GM12865 (cell line): ENCODE measurements at regions not wholly inside any gene's neighbourhood (a gene's known extent, or its start where the extent isn't known, plus 50 kb on each side); places are given as distances from the start of the nearest gene placed in this dataset.

Experiments
- DNase-seq: peaks from one replicate; pipeline ENCODE4 v3.0.0; 2010; ENCODE audit warnings: low read depth
- H3K4me3 ChIP-seq: 2 replicates; pipeline ENCODE4 v1.5.1; 2011; ENCODE audit warnings: mild to moderate bottlenecking, low read depth, low read length, control low read depth
- TF ChIP-seq, protein P1 (sequence below): IDR thresholded peaks from 2 replicates; pipeline ENCODE4 v1.5.1; 2011; ENCODE audit warnings: low read length, control low read depth, low read depth, inconsistent platforms; ENCODE audit not compliant: insufficient read depth; ENCODE audit errors: missing control alignments

DNA sequence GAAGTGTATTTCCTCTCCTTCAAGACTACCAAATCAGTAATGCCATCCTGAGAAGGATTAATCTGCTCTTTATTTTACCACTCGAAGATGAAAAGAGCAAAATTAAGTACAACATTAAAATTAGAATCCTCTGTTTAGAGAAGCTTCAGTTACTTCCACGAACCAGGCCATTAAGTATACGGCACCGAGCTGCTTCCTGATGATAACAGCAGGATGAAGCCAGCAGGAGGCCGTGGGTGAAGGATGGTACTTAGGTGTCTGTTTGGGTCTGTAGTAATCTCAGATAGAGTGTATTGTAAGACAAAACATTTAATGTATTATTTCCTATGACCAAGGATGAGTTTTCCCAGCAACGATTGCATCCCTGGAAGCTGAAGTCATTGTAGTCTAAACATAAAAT is 362.8 kb downstream of the SFMBT2 start:
- TF ChIP-seq, protein P1, sequence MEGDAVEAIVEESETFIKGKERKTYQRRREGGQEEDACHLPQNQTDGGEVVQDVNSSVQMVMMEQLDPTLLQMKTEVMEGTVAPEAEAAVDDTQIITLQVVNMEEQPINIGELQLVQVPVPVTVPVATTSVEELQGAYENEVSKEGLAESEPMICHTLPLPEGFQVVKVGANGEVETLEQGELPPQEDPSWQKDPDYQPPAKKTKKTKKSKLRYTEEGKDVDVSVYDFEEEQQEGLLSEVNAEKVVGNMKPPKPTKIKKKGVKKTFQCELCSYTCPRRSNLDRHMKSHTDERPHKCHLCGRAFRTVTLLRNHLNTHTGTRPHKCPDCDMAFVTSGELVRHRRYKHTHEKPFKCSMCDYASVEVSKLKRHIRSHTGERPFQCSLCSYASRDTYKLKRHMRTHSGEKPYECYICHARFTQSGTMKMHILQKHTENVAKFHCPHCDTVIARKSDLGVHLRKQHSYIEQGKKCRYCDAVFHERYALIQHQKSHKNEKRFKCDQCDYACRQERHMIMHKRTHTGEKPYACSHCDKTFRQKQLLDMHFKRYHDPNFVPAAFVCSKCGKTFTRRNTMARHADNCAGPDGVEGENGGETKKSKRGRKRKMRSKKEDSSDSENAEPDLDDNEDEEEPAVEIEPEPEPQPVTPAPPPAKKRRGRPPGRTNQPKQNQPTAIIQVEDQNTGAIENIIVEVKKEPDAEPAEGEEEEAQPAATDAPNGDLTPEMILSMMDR = no peak

DNA sequence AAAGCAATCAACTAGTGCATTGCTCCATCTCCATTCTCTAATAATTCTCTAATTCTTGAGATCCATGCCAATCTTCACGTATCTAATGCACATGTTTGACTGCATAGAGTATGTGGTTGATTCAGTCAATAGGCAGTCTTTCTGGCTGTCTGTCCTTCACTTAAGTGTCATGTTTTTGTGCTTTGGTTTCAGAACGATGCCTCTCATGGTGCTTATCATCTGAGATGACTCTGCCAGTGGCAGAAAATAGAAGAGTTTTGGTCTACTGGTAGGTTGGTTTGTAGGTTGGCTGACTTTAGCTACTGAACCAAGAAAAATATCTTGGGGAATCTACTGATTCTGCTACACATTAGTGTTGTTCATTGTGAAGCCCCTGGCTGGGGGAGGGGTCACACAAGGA is 364.2 kb downstream of the SFMBT2 start:
- DNase-seq = peak; percentile 64
- H3K4me3 ChIP-seq = no peak overlapping the region
- TF ChIP-seq, protein P1 = no peak

More for the DNA sequence above, 362.8 kb downstream of the SFMBT2 start:
- no peak for DNase-seq
- no peak overlapping the region for H3K4me3 ChIP-seq

DNA sequence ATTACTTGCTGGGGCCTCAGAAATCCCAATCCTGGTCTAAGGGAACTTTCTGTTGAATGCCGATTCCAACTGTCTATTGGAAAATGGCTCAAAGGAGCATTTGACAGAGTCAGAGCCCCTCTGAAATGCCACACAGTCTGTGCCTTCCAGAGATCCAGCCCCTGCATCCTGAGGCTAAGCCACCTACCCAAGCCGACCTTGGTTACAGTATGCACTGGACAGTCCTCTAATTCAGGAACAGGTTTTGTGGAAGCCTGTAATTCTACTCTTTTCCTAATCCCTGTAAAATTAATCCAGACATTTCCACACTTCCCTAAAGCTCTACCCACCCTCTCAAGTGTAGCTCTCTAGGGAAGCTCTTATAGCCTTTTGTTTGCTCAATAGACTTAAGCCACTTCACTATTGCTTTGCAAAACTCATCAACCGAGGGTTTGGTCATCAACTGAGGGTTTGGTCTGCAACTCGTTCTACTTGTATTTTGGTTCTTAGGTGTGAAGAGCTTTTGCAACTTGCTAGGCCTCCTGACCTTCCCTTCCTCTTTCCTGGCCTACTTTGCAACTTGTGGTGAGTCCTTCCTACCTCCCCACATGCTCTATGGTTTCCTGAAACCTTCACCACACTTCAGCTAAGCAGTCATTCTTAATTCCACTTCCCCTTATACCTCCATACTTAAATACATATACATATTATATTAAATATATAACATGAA is 364.8 kb downstream of the SFMBT2 start:
- TF ChIP-seq, protein P1 = no peak
- no peak overlapping the region for H3K4me3 ChIP-seq
- DNase-seq = peak; percentile 80

DNA sequence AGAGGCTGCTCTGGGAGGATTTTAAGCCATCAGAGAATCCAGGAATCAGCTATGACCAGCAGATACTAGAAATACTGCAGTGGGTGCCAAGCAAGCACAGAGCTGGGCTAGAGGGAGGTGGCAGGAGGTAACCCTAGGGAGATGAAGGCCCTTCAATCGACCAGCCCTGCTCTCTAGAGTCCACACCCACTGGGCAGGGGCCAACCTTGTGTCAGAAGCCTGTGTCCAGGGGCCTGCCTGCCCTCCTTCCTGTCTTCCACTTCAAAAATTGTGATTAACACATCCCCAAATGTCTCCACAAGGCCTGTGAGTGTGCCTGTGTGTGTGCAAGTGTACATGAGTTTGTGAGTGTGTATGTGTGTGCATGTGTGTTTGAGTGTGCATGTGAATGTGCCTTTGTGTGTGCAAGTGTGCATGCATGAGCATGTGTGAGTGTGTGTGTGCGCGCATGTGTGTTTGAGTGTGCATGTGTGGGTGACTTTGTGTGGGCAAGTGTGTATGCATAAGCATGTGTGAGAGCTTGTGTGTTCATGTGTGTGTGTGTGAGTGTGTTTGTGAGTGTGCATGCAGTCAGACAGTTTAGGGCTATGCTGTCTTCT is 367.7 kb downstream of the SFMBT2 start:
- DNase-seq = no peak
- TF ChIP-seq, protein P1 = no peak
- H3K4me3 ChIP-seq = no peak overlapping the region

DNA sequence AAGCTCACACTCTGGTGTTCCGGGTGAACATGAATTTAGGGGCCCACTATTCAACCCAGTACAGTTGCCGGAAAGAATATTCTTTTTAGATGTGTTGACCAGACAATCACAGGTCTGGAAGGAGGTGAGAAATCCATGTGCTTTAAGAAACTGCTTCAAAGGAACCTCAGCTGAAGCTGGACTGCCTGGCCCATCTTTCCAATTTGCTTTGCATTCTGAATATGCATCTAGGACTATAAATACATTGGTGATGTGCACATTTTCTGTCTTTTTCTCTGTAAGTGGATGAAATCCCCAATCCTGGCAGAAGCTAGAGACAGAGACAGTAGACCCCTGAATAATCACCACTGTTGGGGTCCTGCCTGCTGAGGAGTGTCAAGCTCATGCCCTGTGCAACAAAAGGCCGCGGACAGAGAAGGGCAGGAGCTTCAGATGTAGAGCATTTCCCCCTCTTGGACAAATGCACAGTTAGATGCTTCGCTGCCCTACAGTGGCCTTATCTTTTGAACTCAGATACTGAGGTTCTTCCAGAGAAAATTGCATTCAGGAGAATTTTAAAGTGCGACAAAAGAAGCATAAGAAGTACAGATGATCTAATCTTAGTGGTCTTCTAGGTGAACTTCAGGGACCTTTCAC is 368.3 kb downstream of the SFMBT2 start:
- TF ChIP-seq, protein P1 = no peak
- DNase-seq = no peak
- H3K4me3 ChIP-seq = no peak overlapping the region

DNA sequence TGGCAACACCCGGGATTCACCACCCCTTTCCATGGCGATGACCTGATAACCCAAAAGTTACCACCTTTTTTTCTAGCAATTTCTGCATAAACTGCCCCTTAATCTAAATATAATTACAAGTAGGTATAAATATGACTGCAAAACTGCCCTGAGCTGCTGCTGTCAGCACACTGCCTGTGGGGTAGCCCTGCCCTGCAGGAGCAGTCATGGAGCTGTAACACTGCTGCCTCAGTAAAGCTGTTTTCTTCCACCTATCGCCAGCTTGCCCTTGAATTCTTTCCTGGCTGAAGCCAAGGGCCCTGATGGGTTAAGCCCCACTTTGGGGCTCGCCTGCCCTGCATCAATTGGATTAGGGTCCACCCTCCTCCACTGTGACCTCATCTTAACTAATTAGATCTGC is 368.8 kb downstream of the SFMBT2 start:
- no peak for DNase-seq
- TF ChIP-seq, protein P1 = no peak

More for the DNA sequence above, 368.8 kb downstream of the SFMBT2 start:
- H3K4me3 ChIP-seq = no peak overlapping the region
